OCI-LY3 (cell line): ENCODE measurements at regions not wholly inside any gene's neighbourhood (a gene's known extent, or its start where the extent isn't known, plus 50 kb on each side); places are given as distances from the start of the nearest gene placed in this dataset.

Source experiments
- H2AFZ ChIP-seq: fragments of 200-600, 300-600 bp; shearing (Covaris generic); 2 replicates; pipeline ENCODE4 v1.6.0; 2014; ENCODE audit warnings: antibody characterized with exemption, low read depth, low read length
- H3K27ac ChIP-seq: fragments of 200-600, 300-600 bp; sonication (generic); 2 replicates; pipeline ENCODE4 v1.5.1; 2014; ENCODE audit warnings: mild to moderate bottlenecking, low read length, moderate library complexity, mixed read lengths
- H3K27me3 ChIP-seq: fragments of 200-600, 300-600 bp; sonication (generic); 2 replicates; pipeline ENCODE4 v1.6.1; 2014; ENCODE audit warnings: low read depth, low read length, mixed read lengths
- H3K36me3 ChIP-seq: fragments of 200-600, 300-600 bp; sonication (generic); replicated peaks from 2 replicates; pipeline ENCODE3; 2014; ENCODE audit warnings: low read depth, low read length, mixed read lengths
- H3K4me1 ChIP-seq: fragments of 300-600, 200-600 bp; sonication (generic); 2 replicates; pipeline ENCODE4 v1.6.1; 2014; ENCODE audit warnings: low read length, mixed read lengths
- H3K4me2 ChIP-seq: fragments of 200-600, 300-600 bp; sonication (generic); 2 replicates; pipeline ENCODE4 v1.6.1; 2014; ENCODE audit warnings: low read length, mixed read lengths
- H3K4me3 ChIP-seq: fragments of 300-600, 200-600 bp; sonication (generic); 2 replicates; pipeline ENCODE4 v1.5.1; 2014; ENCODE audit warnings: antibody characterized with exemption, mild to moderate bottlenecking, low read length, moderate library complexity
- H3K79me2 ChIP-seq: fragments of 300-600, 200-600 bp; shearing (Covaris generic); 2 replicates; pipeline ENCODE4 v1.6.1; 2014; ENCODE audit warnings: mild to moderate bottlenecking, low read length, mixed read lengths
- H3K9ac ChIP-seq: fragments of 300-600, 200-600 bp; shearing (Covaris generic); 2 replicates; pipeline ENCODE4 v1.6.0; 2014; ENCODE audit warnings: mild to moderate bottlenecking, low read length, moderate library complexity
- H3K9me3 ChIP-seq: fragments of 200-600, 300-600 bp; shearing (Covaris generic); 2 replicates; pipeline ENCODE4 v1.6.1; 2014; ENCODE audit warnings: low read length, mixed read lengths; ENCODE audit not compliant: insufficient read depth
- H4K20me1 ChIP-seq: fragments of 200-600, 300-600 bp; sonication (generic); 2 replicates; pipeline ENCODE4 v1.6.1; 2016; ENCODE audit warnings: low read length, mixed read lengths; ENCODE audit not compliant: insufficient read depth
- CTCF ChIP-seq: fragments of 200-600, 300-600 bp; sonication (generic); IDR thresholded peaks from 2 replicates; pipeline ENCODE4 v1.5.1; 2014; ENCODE audit warnings: antibody characterized with exemption, low read length, low read depth
- EZH2phosphoT487 ChIP-seq: fragments of 200-600 bp; shearing (Covaris generic); IDR thresholded peaks from 2 replicates; pipeline ENCODE4 v1.6.1; 2018; ENCODE audit warnings: antibody characterized with exemption, mixed run types, low read depth

GRCh38 chrY:8794561-8794960 is 542.7 kb upstream of the TSPY4 start:
- Histone ChIP-seq H4K20me1 (no peaks in the 10 kb centered on the region), H3K9me3 (no peaks in the 10 kb centered on the region), H3K36me3 (no peaks in the 10 kb centered on the region), H3K4me3 (no peak overlapping the region), H3K4me1 (peaks cover 5% of the 10 kb centered on the region), H3K79me2 (no peaks in the 10 kb centered on the region), H3K9ac (no peak overlapping the region), H3K4me2 (no peak overlapping the region), H3K27ac (no peak overlapping the region), H2AFZ (no peak overlapping the region), H3K27me3 (no peaks in the 10 kb centered on the region)
- TF ChIP-seq EZH2phosphoT487: no peak
- TF ChIP-seq CTCF: no peak

GRCh38 chrY:8804317-8804716 is 532.9 kb upstream of the TSPY4 start:
- TF ChIP-seq CTCF (no peak), EZH2phosphoT487 (no peak)
- Histone ChIP-seq H3K4me1 (peaks cover 22% of the 10 kb centered on the region), H3K27me3 (no peaks in the 10 kb centered on the region), H2AFZ (no peak overlapping the region), H3K9ac (no peak overlapping the region), H3K27ac (no peak overlapping the region), H3K79me2 (no peaks in the 10 kb centered on the region), H3K4me3 (no peak overlapping the region), H3K36me3 (no peaks in the 10 kb centered on the region), H3K4me2 (peak overlapping the region; percentile 22; the same call in 1 of the 2 replicates), H3K9me3 (no peaks in the 10 kb centered on the region), H4K20me1 (no peaks in the 10 kb centered on the region)

GRCh38 chrY:8807648-8808408 is 529.4 kb upstream of the TSPY4 start:
- H3K9ac ChIP-seq: no peak overlapping the region
- no peak overlapping the region for H3K4me3 ChIP-seq
- no peak overlapping the region for H2AFZ ChIP-seq
- peak; percentile 14; the same call in 1 of the 2 replicates for TF ChIP-seq CTCF
- TF ChIP-seq EZH2phosphoT487: no peak
- peaks cover 20% of the 10 kb centered on the region for H3K4me1 ChIP-seq
- H3K36me3 ChIP-seq: no peaks in the 10 kb centered on the region
- no peaks in the 10 kb centered on the region for H3K9me3 ChIP-seq
- H4K20me1 ChIP-seq: no peaks in the 10 kb centered on the region
- no peaks in the 10 kb centered on the region for H3K27me3 ChIP-seq
- H3K79me2 ChIP-seq: no peaks in the 10 kb centered on the region
- H3K27ac ChIP-seq: no peak overlapping the region
- H3K4me2 ChIP-seq: no peak overlapping the region

GRCh38 chrY:8808611-8809010 is 528.7 kb upstream of the TSPY4 start:
- Histone ChIP-seq H3K4me2 (no peak overlapping the region), H3K79me2 (no peaks in the 10 kb centered on the region)

More at GRCh38 chrY:8808611-8809010, 528.7 kb upstream of the TSPY4 start:
- peaks cover 12% of the 10 kb centered on the region for H3K4me1 ChIP-seq
- H2AFZ ChIP-seq: no peak overlapping the region
- H3K9ac ChIP-seq: no peak overlapping the region
- H3K27ac ChIP-seq: no peak overlapping the region
- peak; percentile 36 for TF ChIP-seq CTCF
- no peak for TF ChIP-seq EZH2phosphoT487
- H3K27me3 ChIP-seq: no peaks in the 10 kb centered on the region
- no peaks in the 10 kb centered on the region for H3K36me3 ChIP-seq
- no peaks in the 10 kb centered on the region for H4K20me1 ChIP-seq
- H3K4me3 ChIP-seq: no peak overlapping the region
- H3K9me3 ChIP-seq: no peaks in the 10 kb centered on the region
